IMR-90 (cell line): ENCODE measurements at regions not wholly inside any gene's neighbourhood (a gene's known extent, or its start where the extent isn't known, plus 50 kb on each side); places are given as distances from the start of the nearest gene placed in this dataset.

Experiments
- ATAC-seq: fragments of 200-7000 bp; cut with Tn5 transposase; 2 replicates; pipeline ENCODE4 v1.9.1; 2020; ENCODE audit warnings: low read depth, mild to moderate bottlenecking, moderate library complexity
- BruUV-seq: library from RNA; stranded (reverse); fragments of 400-500 nt; replicated peaks from 2 replicates; lab custom pipeline; 2021; lab: Mats Ljungman, UMichigan
- CTCF ChIA-PET: fragments of 300-600 bp; formaldehyde crosslinking; extraction: SDS; loops from one replicate; lab custom pipeline; 2021; ENCODE audit warnings: antibody characterized with exemption; lab: Yijun Ruan, JAX
- POLR2A ChIA-PET: fragments of 300-600 bp; sonication (Branson Sonifier 250); formaldehyde crosslinking; loops from one replicate; lab custom pipeline; 2022; ENCODE audit warnings: antibody characterized with exemption; ENCODE audit not compliant: unreplicated experiment; lab: Charles Lee
- DNase-seq: peaks from one replicate; pipeline ENCODE4 v3.0.0; 2013
- H2AFZ ChIP-seq: replicated peaks from 2 replicates; pipeline ENCODE3; 2013; ENCODE audit warnings: low read length, mild to moderate bottlenecking; ENCODE audit not compliant: poor library complexity
- H2AK5ac ChIP-seq: 2 replicates; pipeline ENCODE4 v1.6.1; 2013; ENCODE audit warnings: low read depth, low read length, inconsistent platforms
- H2AK9ac ChIP-seq: replicated peaks from 2 replicates; pipeline ENCODE3; 2013; ENCODE audit warnings: mild to moderate bottlenecking, low read depth, low read length, moderate library complexity; ENCODE audit not compliant: poor library complexity
- H2BK120ac ChIP-seq: 2 replicates; pipeline ENCODE4 v1.6.1; 2013; ENCODE audit warnings: low read depth, low read length, inconsistent platforms
- H2BK15ac ChIP-seq: 3 replicates; pipeline ENCODE4 v1.6.1; 2013; ENCODE audit warnings: low read depth, low read length, inconsistent platforms
- H2BK20ac ChIP-seq: 2 replicates; pipeline ENCODE4 v1.6.1; 2013; ENCODE audit warnings: low read depth, mild to moderate bottlenecking, inconsistent platforms, low read length, moderate library complexity
- H2BK5ac ChIP-seq: 2 replicates; pipeline ENCODE4 v1.6.1; 2013; ENCODE audit warnings: mild to moderate bottlenecking, low read depth, low read length, inconsistent platforms; ENCODE audit not compliant: poor library complexity, severe bottlenecking
- H3K14ac ChIP-seq: replicated peaks from 2 replicates; pipeline ENCODE4 v1.6.1; 2013; ENCODE audit warnings: low read depth, low read length, inconsistent platforms
- H3K18ac ChIP-seq: 2 replicates; pipeline ENCODE4 v1.6.1; 2013; ENCODE audit warnings: low read depth, low read length, control low read depth
- H3K23ac ChIP-seq: 2 replicates; pipeline ENCODE4 v1.6.1; 2013; ENCODE audit warnings: low read depth, low read length, inconsistent platforms
- H3K27ac ChIP-seq: 2 replicates; pipeline ENCODE4 v1.5.1; 2013; ENCODE audit warnings: mild to moderate bottlenecking, control low read depth, low read length; ENCODE audit not compliant: insufficient read depth
- H3K27me3 ChIP-seq: 2 replicates; pipeline ENCODE4 v1.6.1; 2013; ENCODE audit warnings: low read length; ENCODE audit not compliant: control insufficient read depth, insufficient read depth
- H3K36me3 ChIP-seq: 2 replicates; pipeline ENCODE4 v1.6.1; 2013; ENCODE audit warnings: low read length, mixed read lengths; ENCODE audit not compliant: control insufficient read depth, insufficient read depth
- H3K4ac ChIP-seq: 2 replicates; pipeline ENCODE4 v1.6.1; 2013; ENCODE audit warnings: low read depth, low read length, inconsistent platforms
- H3K4me1 ChIP-seq: 2 replicates; pipeline ENCODE4 v1.6.1; 2013; ENCODE audit warnings: low read length, mixed read lengths; ENCODE audit not compliant: control insufficient read depth, insufficient read depth
- H3K4me2 ChIP-seq: 2 replicates; pipeline ENCODE4 v1.6.1; 2013; ENCODE audit warnings: low read depth, mild to moderate bottlenecking, control low read depth, low read length, moderate library complexity
- H3K4me3 ChIP-seq: 2 replicates; pipeline ENCODE4 v1.5.1; 2013; ENCODE audit warnings: low read depth, mild to moderate bottlenecking, control low read depth, low read length, moderate library complexity; ENCODE audit not compliant: insufficient read depth
- H3K56ac ChIP-seq: 2 replicates; pipeline ENCODE4 v1.6.1; 2013; ENCODE audit warnings: low read length, inconsistent platforms; ENCODE audit not compliant: insufficient read depth; ENCODE audit errors: extremely low read depth
- H3K79me1 ChIP-seq, 2 experiments: 2 replicates each; pipeline ENCODE4 v1.6.1; 2013; ENCODE audit warnings: low read length in 2 of 2, inconsistent platforms in 1 of 2, low read depth in 1 of 2
- H3K9ac ChIP-seq: 2 replicates; pipeline ENCODE4 v1.6.1; 2013; ENCODE audit warnings: low read depth, low read length, control low read depth
- H3K9me1 ChIP-seq: 2 replicates; pipeline ENCODE4 v1.6.1; 2013; ENCODE audit warnings: low read length, inconsistent platforms; ENCODE audit not compliant: insufficient read depth
- H3K9me3 ChIP-seq: 2 replicates; pipeline ENCODE4 v1.6.1; 2013; ENCODE audit warnings: low read length; ENCODE audit not compliant: control insufficient read depth, insufficient read depth
- H4K20me1 ChIP-seq: 2 replicates; pipeline ENCODE4 v1.6.1; 2013; ENCODE audit warnings: low read length, inconsistent platforms; ENCODE audit not compliant: insufficient read depth
- H4K5ac ChIP-seq: 2 replicates; pipeline ENCODE4 v1.6.1; 2013; ENCODE audit warnings: mild to moderate bottlenecking, low read depth, low read length, control low read depth
- H4K8ac ChIP-seq, 2 experiments: 2 replicates each; pipeline ENCODE4 v1.6.1; 2013; ENCODE audit warnings: low read depth in 2 of 2, low read length in 2 of 2, control low read depth in 1 of 2, inconsistent platforms in 1 of 2
- H4K91ac ChIP-seq: 2 replicates; pipeline ENCODE4 v1.6.1; 2013; ENCODE audit warnings: low read depth, low read length, inconsistent platforms; ENCODE audit not compliant: insufficient read depth
- CEBPB ChIP-seq: IDR thresholded peaks from 2 replicates; pipeline ENCODE4 v1.6.1; 2012; ENCODE audit warnings: low read depth, low read length, improper control_type of control experiment
- CHD1 ChIP-seq: IDR thresholded peaks from 2 replicates; pipeline ENCODE4 v1.6.1; 2012; ENCODE audit warnings: low read depth, low read length, improper control_type of control experiment
- CTCF ChIP-seq: conservative IDR thresholded peaks from 2 replicates; pipeline ENCODE4 v1.5.1; 2012; ENCODE audit warnings: mild to moderate bottlenecking, low read depth, low read length, improper control_type of control experiment
- ELK1 ChIP-seq: fragments of 150-350 bp; IDR thresholded peaks from 2 replicates; pipeline ENCODE4 v1.6.1; 2016; ENCODE audit warnings: low read depth, mild to moderate bottlenecking, low read length, moderate library complexity, borderline replicate concordance
- FOS ChIP-seq: fragments of 150-350 bp; IDR thresholded peaks from 2 replicates; pipeline ENCODE4 v1.6.1; 2016; ENCODE audit warnings: low read depth, low read length
- MAFK ChIP-seq: IDR thresholded peaks from 2 replicates; pipeline ENCODE4 v1.6.1; 2012; ENCODE audit warnings: low read depth, low read length, improper control_type of control experiment
- MAZ ChIP-seq: IDR thresholded peaks from 2 replicates; pipeline ENCODE4 v1.6.1; 2012; ENCODE audit warnings: low read depth, mild to moderate bottlenecking, low read length, improper control_type of control experiment, moderate library complexity, borderline replicate concordance
- MXI1 ChIP-seq: IDR thresholded peaks from 2 replicates; pipeline ENCODE4 v1.6.1; 2012; ENCODE audit warnings: low read depth, mild to moderate bottlenecking, low read length, moderate library complexity, borderline replicate concordance
- NFE2L2 ChIP-seq: fragments of 150-350 bp; IDR thresholded peaks from 2 replicates; pipeline ENCODE4 v1.6.1; 2016; ENCODE audit warnings: low read depth, mild to moderate bottlenecking, low read length
- POLR2A ChIP-seq: IDR thresholded peaks from 2 replicates; pipeline ENCODE4 v1.6.1; 2012; ENCODE audit warnings: mild to moderate bottlenecking, low read depth, low read length
- RAD21 ChIP-seq: IDR thresholded peaks from 2 replicates; pipeline ENCODE4 v1.6.1; 2012; ENCODE audit warnings: low read length, improper control_type of control experiment
- RCOR1 ChIP-seq: IDR thresholded peaks from 2 replicates; pipeline ENCODE4 v1.6.1; 2012; ENCODE audit warnings: mild to moderate bottlenecking, low read length, improper control_type of control experiment; ENCODE audit not compliant: insufficient replicate concordance
- RFX5 ChIP-seq: IDR thresholded peaks from 2 replicates; pipeline ENCODE4 v1.8.0; 2012; ENCODE audit warnings: low read depth, mild to moderate bottlenecking, low read length, moderate library complexity
- SMC3 ChIP-seq: fragments of 150-350 bp; IDR thresholded peaks from 2 replicates; pipeline ENCODE4 v1.6.1; 2016; ENCODE audit warnings: low read depth, mild to moderate bottlenecking, antibody characterized with exemption, low read length, moderate library complexity
- USF2 ChIP-seq: fragments of 150-350 bp; IDR thresholded peaks from 2 replicates; pipeline ENCODE4 v1.6.1; 2017; ENCODE audit warnings: mild to moderate bottlenecking, antibody characterized with exemption, low read length, low read depth
- WGBS, 2 experiments: methylation state at CpG; one replicate each; pipeline versions ENCODE4 v1.1.5 to v1.1.7; 2013; ENCODE audit warnings: missing lambda C conversion rate in 2 of 2; ENCODE audit not compliant: insufficient read length in 1 of 2; ENCODE audit errors: extremely low coverage in 2 of 2; 5-methylcytosine and 5-hydroxymethylcytosine counted together
- dilution Hi-C: fragments of 300-500 bp; cut with HindIII; formaldehyde crosslinking; loops from one replicate; pipeline ENCODE4 v1.14.3; 2018; ENCODE audit warnings: low sequenced_read_pairs; ENCODE audit not compliant: unreplicated experiment
- in situ Hi-C: fragments of 300-500 bp; cut with MboI; formaldehyde crosslinking; loops from 3 replicates; pipeline ENCODE4 v1.14.3; 2019; ENCODE audit warnings: low sequenced_read_pairs, inconsistent platforms, mixed read lengths
- intact Hi-C: fragments of 100-400 bp; cut with micrococcal nuclease; formaldehyde crosslinking; loops from 2 replicates; pipeline ENCODE4 v1.10.0; 2022

GRCh38 chr4:3835527-3836405, 69.6 kb downstream of the ADRA2C start:
- H4K8ac ChIP-seq = no peak overlapping the region
- no peak overlapping the region for H3K23ac ChIP-seq
- WGBS, 2 experiments = 37% methylated on average over 14 of the region's 22 CpGs; no CpG with 5 or more reads in 1 of the 2 experiments
- H3K4me2 ChIP-seq = no peak overlapping the region
- H4K20me1 ChIP-seq = no peaks in the 10 kb centered on the region
- H3K14ac ChIP-seq = no peak overlapping the region
- H3K79me1 ChIP-seq = no peaks in the 10 kb centered on the region
- intact Hi-C loops = no loop called here
- H2BK5ac ChIP-seq = no peak overlapping the region
- no peak overlapping the region for H3K56ac ChIP-seq
- H3K4ac ChIP-seq = no peak overlapping the region
- POLR2A ChIA-PET = no interaction called here
- no peak overlapping the region for H2AK9ac ChIP-seq
- H3K4me1 ChIP-seq = no peaks in the 10 kb centered on the region
- no peak overlapping the region for H2AFZ ChIP-seq
- H4K91ac ChIP-seq = no peak overlapping the region
- BruUV-seq = no TSS peak
- peaks cover 34% of the 10 kb centered on the region for H3K27me3 ChIP-seq
- in situ Hi-C loops = no loop called here
- H3K4me3 ChIP-seq = no peak overlapping the region
- CTCF ChIA-PET = no interaction called here
- no peak overlapping the region for H2AK5ac ChIP-seq
- H4K5ac ChIP-seq = no peak overlapping the region
- no peak overlapping the region for H3K18ac ChIP-seq
- H3K9me1 ChIP-seq = no peaks in the 10 kb centered on the region
- DNase-seq (no peak), ATAC-seq (no peak)
- no peak overlapping the region for H2BK20ac ChIP-seq
- no peaks in the 10 kb centered on the region for H3K36me3 ChIP-seq
- H2BK120ac ChIP-seq = no peak overlapping the region
- H3K9ac ChIP-seq = no peak overlapping the region
- H3K9me3 ChIP-seq = no peaks in the 10 kb centered on the region
- dilution Hi-C loops = no loop called here
- no peak overlapping the region for H3K27ac ChIP-seq
- H2BK15ac ChIP-seq = no peak overlapping the region
- TF ChIP-seq RCOR1 (no peak), POLR2A (no peak), USF2 (no peak), SMC3 (no peak), MAZ (no peak), CTCF (no peak), MAFK (no peak), CEBPB (no peak), RAD21 (no peak), FOS (no peak), ELK1 (no peak), NFE2L2 (no peak), MXI1 (no peak), RFX5 (no peak), CHD1 (no peak)
